HepG2 (cell line): ENCODE measurements at regions not wholly inside any gene's neighbourhood (a gene's known extent, or its start where the extent isn't known, plus 50 kb on each side); places are given as distances from the start of the nearest gene placed in this dataset.

Experiments used
- BRD4 ChIP-seq: sonication (generic); formaldehyde crosslinking; IDR thresholded peaks from 2 replicates; pipeline ENCODE4 v1.4.0; 2020; ENCODE audit warnings: missing genetic modification reagents
- EP300 ChIP-seq, 3 experiments: sonication (generic) in 1 of 3; formaldehyde crosslinking in 1 of 3; IDR thresholded peaks; 2 replicates each; pipeline versions ENCODE4 v1.5.1 to v1.6.1; 2011 to 2020; ENCODE audit warnings: low read depth in 2 of 3, low read length in 2 of 3, borderline replicate concordance in 1 of 3, improper control_type of control experiment in 1 of 3, mild to moderate bottlenecking in 1 of 3, missing genetic modification reagents in 1 of 3, moderate library complexity in 1 of 3
- ERF ChIP-seq: IDR thresholded peaks from 2 replicates; pipeline ENCODE4 v1.6.1; 2018; ENCODE audit warnings: missing biosample characterization, missing genetic modification reagents
- FOXP1 ChIP-seq, 2 experiments: fragments of 450-650 bp in 1 of 2; IDR thresholded peaks; 2 replicates each; pipeline ENCODE4 v1.6.1; 2017 to 2018; ENCODE audit warnings: antibody characterized with exemption in 1 of 2
- FOXP4 ChIP-seq: sonication (generic); formaldehyde crosslinking; IDR thresholded peaks from 2 replicates; pipeline ENCODE4 v1.4.0; 2020; ENCODE audit warnings: missing genetic modification reagents
- HDAC1 ChIP-seq: sonication (generic); formaldehyde crosslinking; IDR thresholded peaks from 2 replicates; pipeline ENCODE4 v1.5.1; 2020; ENCODE audit warnings: mild to moderate bottlenecking, missing genetic modification reagents
- HMG20A ChIP-seq: IDR thresholded peaks from 2 replicates; pipeline ENCODE4 v1.6.1; 2016; ENCODE audit warnings: borderline replicate concordance
- HNF4A ChIP-seq: sonication (generic); formaldehyde crosslinking; IDR thresholded peaks from 2 replicates; pipeline ENCODE4 v1.4.0; 2020; ENCODE audit warnings: missing genetic modification reagents
- HNRNPUL1 ChIP-seq: fragments of 200-400 bp; formaldehyde crosslinking; IDR thresholded peaks from 2 replicates; pipeline ENCODE4 v1.6.1; 2017; ENCODE audit warnings: low read depth, mild to moderate bottlenecking, low read length, moderate library complexity
- HOMEZ ChIP-seq: IDR thresholded peaks from 2 replicates; pipeline ENCODE4 v1.6.1; 2016; ENCODE audit warnings: low read depth
- KAT8 ChIP-seq: IDR thresholded peaks from 2 replicates; pipeline ENCODE4 v1.6.1; 2016; ENCODE audit warnings: missing genetic modification reagents, missing compliant biosample characterization
- MEF2D ChIP-seq: sonication (generic); formaldehyde crosslinking; IDR thresholded peaks from 2 replicates; pipeline ENCODE4 v1.5.1; 2020; ENCODE audit warnings: mild to moderate bottlenecking, missing genetic modification reagents
- MEIS1 ChIP-seq: sonication (generic); formaldehyde crosslinking; IDR thresholded peaks from 2 replicates; pipeline ENCODE4 v1.9.0; 2021; ENCODE audit warnings: mild to moderate bottlenecking, missing genetic modification reagents, moderate library complexity, borderline replicate concordance
- MXI1 ChIP-seq: IDR thresholded peaks from 3 replicates; pipeline ENCODE4 v1.6.1; 2012; ENCODE audit warnings: low read depth, low read length, inconsistent platforms, borderline replicate concordance
- NR2F1 ChIP-seq, 2 experiments: fragments of 450-650 bp in 1 of 2; formaldehyde crosslinking in 1 of 2; IDR thresholded peaks; 2 replicates each; pipeline versions ENCODE4 v1.5.0 to v1.6.1; 2016 to 2020; ENCODE audit warnings: mild to moderate bottlenecking in 1 of 2, missing compliant biosample characterization in 1 of 2, missing genetic modification reagents in 1 of 2, moderate library complexity in 1 of 2
- PHF20 ChIP-seq: sonication (generic); formaldehyde crosslinking; IDR thresholded peaks from 2 replicates; pipeline ENCODE4 v1.5.0; 2020; ENCODE audit warnings: mild to moderate bottlenecking, missing genetic modification reagents
- SAP130 ChIP-seq: IDR thresholded peaks from 2 replicates; pipeline ENCODE4 v1.6.1; 2016; ENCODE audit warnings: low read depth
- SOX6 ChIP-seq, 2 experiments: fragments of 450-650 bp in 1 of 2; sonication (generic) in 1 of 2; formaldehyde crosslinking in 1 of 2; IDR thresholded peaks; 2 replicates each; pipeline versions ENCODE4 v1.4.0 to v1.6.1; 2017 to 2020; ENCODE audit warnings: antibody characterized with exemption in 1 of 2, mild to moderate bottlenecking in 1 of 2, missing genetic modification reagents in 1 of 2
- SP4 ChIP-seq: sonication (generic); formaldehyde crosslinking; IDR thresholded peaks from 2 replicates; pipeline ENCODE4 v1.8.1; 2023; ENCODE audit warnings: mild to moderate bottlenecking, missing genetic modification reagents
- ZBTB33 ChIP-seq: sonication (generic); formaldehyde crosslinking; IDR thresholded peaks from 2 replicates; pipeline ENCODE4 v1.4.0; 2020; ENCODE audit warnings: missing genetic modification reagents
- ZFX ChIP-seq: sonication (generic); formaldehyde crosslinking; IDR thresholded peaks from 2 replicates; pipeline ENCODE4 v1.4.0; 2020; ENCODE audit warnings: mild to moderate bottlenecking, low read depth, missing genetic modification reagents, moderate library complexity
- ZFY ChIP-seq: sonication (generic); formaldehyde crosslinking; IDR thresholded peaks from 2 replicates; pipeline ENCODE4 v1.4.0; 2020; ENCODE audit warnings: missing genetic modification reagents
- ZNF101 ChIP-seq: sonication (generic); formaldehyde crosslinking; IDR thresholded peaks from 2 replicates; pipeline ENCODE4 v1.4.0; 2020; ENCODE audit warnings: mild to moderate bottlenecking, low read depth, missing genetic modification reagents, borderline replicate concordance
- ZNF296 ChIP-seq: sonication (generic); formaldehyde crosslinking; conservative IDR thresholded peaks from 2 replicates; pipeline ENCODE4 v1.5.0; 2020; ENCODE audit warnings: mild to moderate bottlenecking, missing genetic modification reagents
- ZNF326 ChIP-seq: sonication (generic); formaldehyde crosslinking; IDR thresholded peaks from 2 replicates; pipeline ENCODE4 v1.4.0; 2020; ENCODE audit warnings: missing genetic modification reagents, borderline replicate concordance
- ZNF790 ChIP-seq: sonication (generic); formaldehyde crosslinking; IDR thresholded peaks from 2 replicates; pipeline ENCODE4 v1.8.0; 2022; ENCODE audit warnings: missing genetic modification reagents, mild to moderate bottlenecking, borderline replicate concordance

GRCh38 chr11:14584595-14584994 is 59.0 kb upstream of the PDE3B start (continued):
- peak in 1 of 2 experiments; percentile 63; a peak in 2 of 4 replicates for TF ChIP-seq EP300 (IDR thresholded peaks at IDR 0.05; ENCODE audit: low read depth in 2 of 2, low read length in 2 of 2)
- TF ChIP-seq EP300 (CRISPR knock-in tag; IDR thresholded peaks at IDR 0.05; ENCODE audit: borderline replicate concordance), result peak; percentile 64; the same call in 1 of the 2 replicates
- TF ChIP-seq ZNF296 (CRISPR knock-in tag), result no peak
- TF ChIP-seq MEIS1, result no peak
- TF ChIP-seq HNRNPUL1, result no peak
- TF ChIP-seq MEF2D (CRISPR knock-in tag), result peak; percentile 87
- TF ChIP-seq SOX6 (IDR thresholded peaks at IDR 0.05), result no peak
- TF ChIP-seq SOX6 (CRISPR knock-in tag; IDR thresholded peaks at IDR 0.05), result peak; percentile 71
- TF ChIP-seq ZFY, result peak; percentile 49
- TF ChIP-seq PHF20 (CRISPR knock-in tag), result 0 out of 2 replicates have a peak, but pooled peaks have one; percentile 23
- peak; percentile 74 for TF ChIP-seq HDAC1
- peak; percentile 69; the same call in 1 of the 2 replicates for TF ChIP-seq HMG20A
- 0 out of 2 replicates have a peak, but pooled peaks have one; percentile 29 for TF ChIP-seq ZBTB33
- TF ChIP-seq ZNF101, result no peak
- peak; percentile 90 for TF ChIP-seq HOMEZ (CRISPR knock-in tag)
- no peak for TF ChIP-seq FOXP1 (IDR thresholded peaks at IDR 0.05)
- peak; percentile 51; the same call in 1 of the 2 replicates for TF ChIP-seq FOXP1 (CRISPR knock-in tag; IDR thresholded peaks at IDR 0.05)
- TF ChIP-seq ZNF790 (CRISPR knock-in tag), result no peak
- 0 out of 2 replicates have a peak, but pooled peaks have one; percentile 21 for TF ChIP-seq BRD4 (CRISPR knock-in tag)
- no peak for TF ChIP-seq ZNF326 (CRISPR knock-in tag)
- peak; percentile 91 for TF ChIP-seq SAP130 (CRISPR knock-in tag)
- peak; percentile 91 for TF ChIP-seq HNF4A (CRISPR knock-in tag)
- 0 out of 2 replicates have a peak, but pooled peaks have one; percentile 54 for TF ChIP-seq ERF
- TF ChIP-seq KAT8, result peak; percentile 42; the same call in 1 of the 2 replicates
- peak; percentile 37 to 77; a peak in 3 of 4 replicates for TF ChIP-seq NR2F1 (CRISPR knock-in tag; IDR thresholded peaks at IDR 0.05)
- peak; percentile 38; the same call in 1 of the 3 replicates for TF ChIP-seq MXI1
- peak; percentile 77 for TF ChIP-seq FOXP4 (CRISPR knock-in tag)
- peak; percentile 77 for TF ChIP-seq ZFX (CRISPR knock-in tag)
- no peak for TF ChIP-seq SP4
